GM13977 (cell line): ENCODE measurements at regions not wholly inside any gene's neighbourhood (a gene's known extent, or its start where the extent isn't known, plus 50 kb on each side); places are given as distances from the start of the nearest gene placed in this dataset.
A peak's percentile ranks its signal among the peaks of the same experiment; 100 is the strongest.

Experiments used
- DNase-seq: peaks from one replicate; pipeline ENCODE4 v3.0.0; 2012; ENCODE audit warnings: low spot score
- in situ Hi-C: fragments of 300-500 bp; cut with MboI; formaldehyde crosslinking; loops from one replicate; pipeline ENCODE4 v1.12.0; 2022; ENCODE audit warnings: low sequenced_read_pairs, low pct_unique_long_range_greater_than_20kb, mixed read lengths, inconsistent platforms; ENCODE audit not compliant: unreplicated experiment
- TF ChIP-seq, protein P1 (sequence below): IDR thresholded peaks from 2 replicates; pipeline ENCODE4 v1.5.1; 2012; ENCODE audit warnings: mild to moderate bottlenecking, control low read depth; ENCODE audit not compliant: insufficient read depth; ENCODE audit errors: extremely low read depth, missing control alignments

DNA sequence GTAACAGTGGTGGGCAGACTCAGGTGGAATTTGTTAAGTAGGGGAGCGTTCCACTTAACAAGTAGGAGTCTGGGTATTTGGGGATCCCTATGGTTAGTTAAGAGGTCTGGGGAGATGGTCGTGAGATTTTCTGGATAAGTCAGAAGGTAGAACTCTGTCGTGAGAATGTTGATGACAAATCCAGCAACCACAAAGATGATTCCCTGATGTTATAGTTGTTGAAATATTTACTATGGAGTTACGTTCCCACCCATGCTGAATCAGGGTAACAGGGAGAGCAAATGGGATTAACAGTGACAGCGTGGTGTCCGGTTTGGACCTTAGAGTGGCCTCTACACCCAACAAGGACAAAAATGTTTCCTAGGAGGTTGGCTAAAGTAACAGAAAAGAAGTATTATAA lies 110.8 kb downstream of the MFSD1 start:
- TF ChIP-seq, protein P1, sequence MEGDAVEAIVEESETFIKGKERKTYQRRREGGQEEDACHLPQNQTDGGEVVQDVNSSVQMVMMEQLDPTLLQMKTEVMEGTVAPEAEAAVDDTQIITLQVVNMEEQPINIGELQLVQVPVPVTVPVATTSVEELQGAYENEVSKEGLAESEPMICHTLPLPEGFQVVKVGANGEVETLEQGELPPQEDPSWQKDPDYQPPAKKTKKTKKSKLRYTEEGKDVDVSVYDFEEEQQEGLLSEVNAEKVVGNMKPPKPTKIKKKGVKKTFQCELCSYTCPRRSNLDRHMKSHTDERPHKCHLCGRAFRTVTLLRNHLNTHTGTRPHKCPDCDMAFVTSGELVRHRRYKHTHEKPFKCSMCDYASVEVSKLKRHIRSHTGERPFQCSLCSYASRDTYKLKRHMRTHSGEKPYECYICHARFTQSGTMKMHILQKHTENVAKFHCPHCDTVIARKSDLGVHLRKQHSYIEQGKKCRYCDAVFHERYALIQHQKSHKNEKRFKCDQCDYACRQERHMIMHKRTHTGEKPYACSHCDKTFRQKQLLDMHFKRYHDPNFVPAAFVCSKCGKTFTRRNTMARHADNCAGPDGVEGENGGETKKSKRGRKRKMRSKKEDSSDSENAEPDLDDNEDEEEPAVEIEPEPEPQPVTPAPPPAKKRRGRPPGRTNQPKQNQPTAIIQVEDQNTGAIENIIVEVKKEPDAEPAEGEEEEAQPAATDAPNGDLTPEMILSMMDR, result no peak
- no peak for DNase-seq
- in situ Hi-C loops, result no loop called here

- DNase-seq, result no peak
- TF ChIP-seq, protein P1, result no peak
- in situ Hi-C loops, result no loop called here
These were observed 114.3 kb downstream of the MFSD1 start for GRCh38 chr3:158916111-158916510.

- DNase-seq, result peak; percentile 26
- in situ Hi-C loops, result no loop called here
- TF ChIP-seq, protein P1, result peak; percentile 76
These were observed 116.2 kb downstream of the MFSD1 start for GRCh38 chr3:158918008-158918407.

- DNase-seq, result no peak
- in situ Hi-C loops, result no loop called here
- TF ChIP-seq, protein P1, result no peak
These were observed 116.6 kb downstream of the MFSD1 start for GRCh38 chr3:158918451-158918850.

DNA sequence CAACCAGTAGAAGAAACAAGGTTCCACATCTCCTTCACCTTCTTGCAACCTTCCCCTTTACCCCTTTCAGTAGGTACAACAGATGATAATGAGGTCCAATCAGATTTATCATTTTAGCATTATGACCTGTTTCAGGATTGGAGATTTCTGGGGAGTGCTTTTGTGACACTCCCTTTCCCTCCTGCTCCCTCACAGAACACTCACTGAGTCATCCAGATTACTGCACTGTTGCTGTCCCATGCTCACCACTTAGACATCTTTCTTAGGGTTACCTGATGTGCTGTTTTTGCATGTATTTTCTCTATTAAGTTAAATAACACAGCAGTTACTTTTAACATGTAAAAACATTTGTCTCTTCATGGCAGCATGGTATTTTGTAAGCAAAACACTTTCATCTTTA lies 118.5 kb downstream of the MFSD1 start:
- in situ Hi-C loops, result no loop called here
- TF ChIP-seq, protein P1, result no peak
- DNase-seq, result no peak

GRCh38 chr3:158925021-158925420 lies 123.2 kb downstream of the MFSD1 start:
- in situ Hi-C loops, result no loop called here
- no peak for DNase-seq
- TF ChIP-seq, protein P1, result no peak
